GM23338 (cell line): ENCODE measurements at regions not wholly inside any gene's neighbourhood (a gene's known extent, or its start where the extent isn't known, plus 50 kb on each side); places are given as distances from the start of the nearest gene placed in this dataset.

ENCODE experiments used
- ATAC-seq: fragments of 200-7000 bp; cut with Tn5 transposase; 3 replicates; pipeline ENCODE4 v1.9.1; 2020
- DNase-seq: peaks from one replicate; pipeline ENCODE4 v3.0.0-alpha.2; 2015; ENCODE audit warnings: low spot score
- H2AFZ ChIP-seq: fragments of 200-600 bp; sonication (generic); 2 replicates; pipeline ENCODE4 v1.8.0; 2016; ENCODE audit warnings: antibody characterized with exemption, mild to moderate bottlenecking, moderate library complexity
- H3F3A ChIP-seq: fragments of 200-600 bp; sonication (generic); replicated peaks from 2 replicates; pipeline ENCODE4 v1.8.0; 2017; ENCODE audit warnings: antibody characterized with exemption, mixed run types, low read depth
- H3K27ac ChIP-seq: fragments of 200-600 bp; sonication (generic); 2 replicates; pipeline ENCODE4 v1.6.1; 2016; ENCODE audit warnings: low read depth
- H3K27me3 ChIP-seq: fragments of 200-600 bp; sonication (generic); 2 replicates; pipeline ENCODE4 v1.8.0; 2016; ENCODE audit warnings: mild to moderate bottlenecking, mixed run types, moderate library complexity; ENCODE audit not compliant: insufficient read depth
- H3K36me3 ChIP-seq: fragments of 200-600 bp; sonication (generic); 2 replicates; pipeline ENCODE4 v1.8.0; 2016; ENCODE audit warnings: mild to moderate bottlenecking; ENCODE audit not compliant: insufficient read depth
- H3K4me1 ChIP-seq: fragments of 200-600 bp; sonication (generic); 2 replicates; pipeline ENCODE4 v1.8.0; 2016; ENCODE audit warnings: mild to moderate bottlenecking, moderate library complexity; ENCODE audit not compliant: insufficient read depth
- H3K4me2 ChIP-seq: fragments of 200-600 bp; sonication (generic); 2 replicates; pipeline ENCODE4 v1.7.1; 2017; ENCODE audit warnings: mixed run types
- H3K4me3 ChIP-seq: fragments of 200-600 bp; sonication (generic); 2 replicates; pipeline ENCODE4 v1.6.1; 2016; ENCODE audit warnings: mixed run types
- H3K79me2 ChIP-seq: fragments of 200-600 bp; sonication (generic); replicated peaks from 2 replicates; pipeline ENCODE4 v1.8.0; 2017; ENCODE audit warnings: mild to moderate bottlenecking; ENCODE audit not compliant: insufficient read depth
- H3K9me2 ChIP-seq: fragments of 200-600 bp; sonication (generic); 2 replicates; pipeline ENCODE4 v1.8.0; 2017; ENCODE audit not compliant: insufficient read depth
- H4K20me1 ChIP-seq: fragments of 200-600 bp; sonication (generic); replicated peaks from 2 replicates; pipeline ENCODE4 v1.8.0; 2017; ENCODE audit warnings: mild to moderate bottlenecking; ENCODE audit not compliant: insufficient read depth
- H3K27ac Mint-ChIP-seq: 2 replicates; pipeline ENCODE4 v1.8.0; 2020; ENCODE audit warnings: inconsistent platforms, mild to moderate bottlenecking, moderate library complexity, mixed read lengths
- H3K27me3 Mint-ChIP-seq: 3 replicates; pipeline ENCODE4 v1.8.0; 2022; ENCODE audit warnings: low read depth, mild to moderate bottlenecking, moderate library complexity, mixed read lengths, inconsistent platforms; ENCODE audit not compliant: insufficient read depth, poor library complexity
- H3K36me3 Mint-ChIP-seq: 3 replicates; pipeline ENCODE4 v1.8.0; 2021; ENCODE audit warnings: low read depth, mild to moderate bottlenecking, inconsistent platforms, moderate library complexity, mixed read lengths
- H3K4me1 Mint-ChIP-seq: 3 replicates; pipeline ENCODE4 v1.8.0; 2020; ENCODE audit warnings: mild to moderate bottlenecking, inconsistent platforms, mixed read lengths
- H3K4me3 Mint-ChIP-seq: 3 replicates; pipeline ENCODE4 v1.8.0; 2021; ENCODE audit warnings: moderate library complexity, mild to moderate bottlenecking, inconsistent platforms, mixed read lengths
- H3K9me3 Mint-ChIP-seq: 3 replicates; pipeline ENCODE4 v1.8.0; 2020; ENCODE audit warnings: moderate library complexity, mild to moderate bottlenecking, inconsistent platforms, mixed read lengths
- CREB1 ChIP-seq: fragments of 250-450 bp; sonication (Bioruptor Pico); IDR thresholded peaks from 2 replicates; pipeline ENCODE4 v1.5.0; 2020; ENCODE audit warnings: low read depth, mild to moderate bottlenecking, moderate library complexity
- CTCF ChIP-seq, 2 experiments: fragments of 200-600 bp in 1 of 2; sonication (generic) in 1 of 2; conservative IDR thresholded peaks; 2 replicates each; pipeline versions ENCODE4 v1.5.1 to v1.6.1; 2016 to 2017; ENCODE audit warnings: antibody characterized with exemption in 2 of 2, low read depth in 2 of 2, mild to moderate bottlenecking in 2 of 2, moderate library complexity in 1 of 2
- ETS1 ChIP-seq: IDR thresholded peaks from 2 replicates; pipeline ENCODE4 v1.6.1; 2016; ENCODE audit warnings: antibody characterized with exemption
- EZH2 ChIP-seq: fragments of 200-600 bp; sonication (generic); IDR thresholded peaks from one replicate; pipeline ENCODE4 v1.8.0; 2017; ENCODE audit warnings: antibody characterized with exemption, mild to moderate bottlenecking, low read depth; ENCODE audit not compliant: unreplicated experiment
- EZH2phosphoT487 ChIP-seq: fragments of 200-600 bp; sonication (generic); IDR thresholded peaks from one replicate; pipeline ENCODE4 v1.8.1; 2018; ENCODE audit warnings: antibody characterized with exemption; ENCODE audit not compliant: unreplicated experiment
- JUNB ChIP-seq: IDR thresholded peaks from one replicate; pipeline ENCODE4 v1.6.1; 2016; ENCODE audit warnings: antibody characterized with exemption; ENCODE audit not compliant: unreplicated experiment
- NANOG ChIP-seq: IDR thresholded peaks from 2 replicates; pipeline ENCODE4 v1.6.1; 2016; ENCODE audit warnings: antibody characterized with exemption, borderline replicate concordance
- POLR2AphosphoS5 ChIP-seq: IDR thresholded peaks from 2 replicates; pipeline ENCODE4 v1.6.1; 2016; ENCODE audit warnings: antibody characterized with exemption, low read depth
- REST ChIP-seq: IDR thresholded peaks from one replicate; pipeline ENCODE4 v1.6.1; 2018; ENCODE audit warnings: antibody characterized with exemption; ENCODE audit not compliant: unreplicated experiment
- STAT1 ChIP-seq: IDR thresholded peaks from one replicate; pipeline ENCODE4 v1.6.1; 2016; ENCODE audit warnings: antibody characterized with exemption; ENCODE audit not compliant: unreplicated experiment
- ZNF114 ChIP-seq: fragments of 250-450 bp; sonication (Bioruptor Pico); IDR thresholded peaks from 2 replicates; pipeline ENCODE4 v1.5.0; 2020; ENCODE audit warnings: mild to moderate bottlenecking, moderate library complexity
- ZNF331 ChIP-seq: fragments of 250-450 bp; sonication (Bioruptor Pico); IDR thresholded peaks from 2 replicates; pipeline ENCODE4 v1.5.0; 2020; ENCODE audit warnings: low read depth, mild to moderate bottlenecking, moderate library complexity
- ZNF462 ChIP-seq: fragments of 250-450 bp; sonication (Bioruptor Pico); IDR thresholded peaks from 2 replicates; pipeline ENCODE4 v1.5.0; 2020; ENCODE audit warnings: mild to moderate bottlenecking, moderate library complexity

GRCh38 chr3:5769825-5770224 is 582.3 kb downstream of the EDEM1 start:
- no peaks in the 10 kb centered on the region for H3K27me3 Mint-ChIP-seq
- H4K20me1 ChIP-seq: no peaks in the 10 kb centered on the region
- H3K4me1 ChIP-seq: no peaks in the 10 kb centered on the region
- H3K9me2 ChIP-seq: no peaks in the 10 kb centered on the region
- H3K79me2 ChIP-seq: no peaks in the 10 kb centered on the region
- H3K36me3 Mint-ChIP-seq: peaks cover 4% of the 10 kb centered on the region; the same call in 1 of the 3 replicates
- no peak overlapping the region for H2AFZ ChIP-seq
- TF ChIP-seq POLR2AphosphoS5: no peak
- no peak for TF ChIP-seq STAT1
- TF ChIP-seq EZH2: no peak
- TF ChIP-seq ZNF114 (CRISPR knock-in tag): no peak
- no peak for TF ChIP-seq ZNF462 (CRISPR knock-in tag)
- TF ChIP-seq EZH2phosphoT487: no peak
- no peak for TF ChIP-seq ZNF331 (CRISPR knock-in tag)
- no peak for TF ChIP-seq CTCF (conservative IDR thresholded peaks at IDR 0.05; ENCODE audit: low read depth in 2 of 2)
- no peak for TF ChIP-seq JUNB
- TF ChIP-seq ETS1: no peak
- TF ChIP-seq REST: no peak
- TF ChIP-seq CREB1 (CRISPR knock-in tag): no peak
- TF ChIP-seq NANOG: no peak
- H3K4me3 Mint-ChIP-seq: no peak overlapping the region
- no peak for DNase-seq
- H3K4me1 Mint-ChIP-seq: no peaks in the 10 kb centered on the region
- H3K9me3 Mint-ChIP-seq: peaks cover 73% of the 10 kb centered on the region
- no peak overlapping the region for H3K4me3 ChIP-seq
- H3K4me2 ChIP-seq: no peak overlapping the region
- ATAC-seq: no peak
- no peak overlapping the region for H3K27ac Mint-ChIP-seq
- no peak overlapping the region for H3K27ac ChIP-seq
- no peaks in the 10 kb centered on the region; the same call in 1 of the 2 replicates for H3K36me3 ChIP-seq
- H3K27me3 ChIP-seq: no peaks in the 10 kb centered on the region
- H3F3A ChIP-seq: no peaks in the 10 kb centered on the region
